Endodermal cell (in vitro differentiated cells): ENCODE measurements at regions not wholly inside any gene's neighbourhood (a gene's known extent, or its start where the extent isn't known, plus 50 kb on each side); places are given as distances from the start of the nearest gene placed in this dataset.
A peak's percentile ranks its signal among the peaks of the same experiment; 100 is the strongest.

Experiments
- DNase-seq: peaks from one replicate; pipeline ENCODE4 v3.0.0-alpha.2; 2017
- H3K27ac ChIP-seq: 2 replicates; pipeline ENCODE4 v1.5.1; 2013; ENCODE audit warnings: mild to moderate bottlenecking, low read depth, low read length, moderate library complexity
- H3K27me3 ChIP-seq: 2 replicates; pipeline ENCODE4 v1.6.1; 2013; ENCODE audit warnings: mild to moderate bottlenecking, low read length, moderate library complexity; ENCODE audit not compliant: insufficient read depth, control insufficient read depth, poor library complexity, severe bottlenecking
- H3K36me3 ChIP-seq: 2 replicates; pipeline ENCODE4 v1.7.0; 2013; ENCODE audit warnings: mild to moderate bottlenecking, low read length, moderate library complexity; ENCODE audit not compliant: control insufficient read depth, insufficient read depth
- H3K4me1 ChIP-seq: one replicate; pipeline ENCODE4 v1.7.0; 2013; ENCODE audit warnings: low read length; ENCODE audit not compliant: control insufficient read depth, insufficient read depth
- H3K4me3 ChIP-seq: 2 replicates; pipeline ENCODE4 v1.5.1; 2013; ENCODE audit warnings: mild to moderate bottlenecking, low read length, moderate library complexity
- H3K9ac ChIP-seq: 2 replicates; pipeline ENCODE4 v1.6.1; 2013; ENCODE audit warnings: mild to moderate bottlenecking, low read length, moderate library complexity; ENCODE audit not compliant: poor library complexity, severe bottlenecking; ENCODE audit errors: extremely low read depth
- H3K9me3 ChIP-seq: 2 replicates; pipeline ENCODE4 v1.6.1; 2013; ENCODE audit warnings: mild to moderate bottlenecking, low read length, moderate library complexity; ENCODE audit not compliant: control insufficient read depth
- H3K27ac Mint-ChIP-seq: 2 replicates; pipeline ENCODE4 v1.8.0; 2020; ENCODE audit warnings: mixed read lengths
- H3K27me3 Mint-ChIP-seq: 2 replicates; pipeline ENCODE4 v1.8.0; 2021; ENCODE audit warnings: mild to moderate bottlenecking, mixed read lengths; ENCODE audit not compliant: insufficient read depth
- H3K36me3 Mint-ChIP-seq: 2 replicates; pipeline ENCODE4 v1.8.0; 2020; ENCODE audit warnings: low read depth, mixed read lengths
- H3K4me1 Mint-ChIP-seq: 2 replicates; pipeline ENCODE4 v1.8.0; 2020; ENCODE audit warnings: mixed read lengths
- H3K4me3 Mint-ChIP-seq: 2 replicates; pipeline ENCODE4 v1.8.0; 2020; ENCODE audit warnings: mild to moderate bottlenecking, moderate library complexity, mixed read lengths
- H3K9me3 Mint-ChIP-seq: 2 replicates; pipeline ENCODE4 v1.8.0; 2020; ENCODE audit warnings: mild to moderate bottlenecking, mixed read lengths
- WGBS, 2 experiments: methylation state at CpG; one replicate each; pipeline versions ENCODE4 v1.1.5 to v1.1.7; 2013; ENCODE audit warnings: missing lambda C conversion rate in 2 of 2, mixed read lengths in 1 of 2; ENCODE audit not compliant: insufficient coverage in 1 of 2, insufficient read length in 1 of 2; 5-methylcytosine and 5-hydroxymethylcytosine counted together
- TF ChIP-seq, protein P1 (sequence below): fragments of 200-600 bp; sonication (generic); conservative IDR thresholded peaks from 2 replicates; pipeline ENCODE4 v1.5.0; 2021; ENCODE audit warnings: antibody characterized with exemption, mild to moderate bottlenecking

DNA sequence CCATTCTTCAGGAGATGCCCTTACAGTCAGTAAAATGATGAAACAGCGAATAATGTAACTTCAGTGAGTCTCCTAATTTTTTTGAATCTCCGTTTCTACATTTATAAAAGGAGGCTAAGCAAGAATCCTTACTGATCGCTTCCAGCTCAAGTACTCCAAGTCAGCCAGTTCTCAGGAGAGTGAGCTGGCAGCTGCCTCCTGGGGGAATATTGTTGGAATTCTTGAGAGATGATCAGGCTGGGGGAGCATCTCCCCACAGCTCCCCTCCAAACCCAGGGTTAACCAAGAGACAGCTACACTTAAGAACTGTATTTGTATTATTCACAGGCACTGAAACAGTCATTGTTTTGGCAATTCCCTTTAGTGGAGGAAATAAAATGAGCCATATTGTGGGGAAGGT is 89.1 kb upstream of the PCSK2 start:
- no peak for DNase-seq
- Mint-ChIP-seq H3K9me3 (no peaks in the 10 kb centered on the region), H3K4me1 (no peaks in the 10 kb centered on the region), H3K4me3 (no peak overlapping the region), H3K27me3 (no peaks in the 10 kb centered on the region), H3K27ac (no peak overlapping the region), H3K36me3 (no peaks in the 10 kb centered on the region)
- 92 to 96% methylated on average over 2 to 3 of the region's 3 CpGs for WGBS, 2 experiments
- TF ChIP-seq, protein P1, sequence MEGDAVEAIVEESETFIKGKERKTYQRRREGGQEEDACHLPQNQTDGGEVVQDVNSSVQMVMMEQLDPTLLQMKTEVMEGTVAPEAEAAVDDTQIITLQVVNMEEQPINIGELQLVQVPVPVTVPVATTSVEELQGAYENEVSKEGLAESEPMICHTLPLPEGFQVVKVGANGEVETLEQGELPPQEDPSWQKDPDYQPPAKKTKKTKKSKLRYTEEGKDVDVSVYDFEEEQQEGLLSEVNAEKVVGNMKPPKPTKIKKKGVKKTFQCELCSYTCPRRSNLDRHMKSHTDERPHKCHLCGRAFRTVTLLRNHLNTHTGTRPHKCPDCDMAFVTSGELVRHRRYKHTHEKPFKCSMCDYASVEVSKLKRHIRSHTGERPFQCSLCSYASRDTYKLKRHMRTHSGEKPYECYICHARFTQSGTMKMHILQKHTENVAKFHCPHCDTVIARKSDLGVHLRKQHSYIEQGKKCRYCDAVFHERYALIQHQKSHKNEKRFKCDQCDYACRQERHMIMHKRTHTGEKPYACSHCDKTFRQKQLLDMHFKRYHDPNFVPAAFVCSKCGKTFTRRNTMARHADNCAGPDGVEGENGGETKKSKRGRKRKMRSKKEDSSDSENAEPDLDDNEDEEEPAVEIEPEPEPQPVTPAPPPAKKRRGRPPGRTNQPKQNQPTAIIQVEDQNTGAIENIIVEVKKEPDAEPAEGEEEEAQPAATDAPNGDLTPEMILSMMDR: no peak
- Histone ChIP-seq H3K9me3 (no peaks in the 10 kb centered on the region), H3K27ac (no peak overlapping the region), H3K36me3 (no peaks in the 10 kb centered on the region), H3K4me1 (peaks cover 11% of the 10 kb centered on the region), H3K27me3 (no peaks in the 10 kb centered on the region), H3K9ac (no peak overlapping the region), H3K4me3 (peak overlapping the region; percentile 19)

DNA sequence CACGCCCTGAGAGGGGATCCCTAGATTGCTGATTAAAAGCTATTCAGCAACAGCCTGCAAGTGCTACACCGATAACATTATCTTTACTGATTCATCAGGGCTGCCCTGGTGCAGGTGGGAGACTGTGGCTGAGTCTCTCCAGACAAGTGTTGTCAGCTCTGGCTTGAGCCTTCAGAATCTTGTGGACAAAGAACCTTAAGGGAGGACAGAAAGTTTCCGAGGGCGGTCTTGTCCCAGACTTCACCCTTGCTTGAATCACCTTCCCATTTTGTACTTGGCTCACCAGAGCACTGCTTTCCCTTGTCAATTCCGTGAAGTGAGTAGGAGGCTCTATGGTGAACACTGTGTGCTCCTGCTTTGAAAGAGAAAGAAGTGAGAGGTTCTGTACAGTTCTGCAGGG is 88.6 kb upstream of the PCSK2 start:
- peak; percentile 51 for DNase-seq

DNA sequence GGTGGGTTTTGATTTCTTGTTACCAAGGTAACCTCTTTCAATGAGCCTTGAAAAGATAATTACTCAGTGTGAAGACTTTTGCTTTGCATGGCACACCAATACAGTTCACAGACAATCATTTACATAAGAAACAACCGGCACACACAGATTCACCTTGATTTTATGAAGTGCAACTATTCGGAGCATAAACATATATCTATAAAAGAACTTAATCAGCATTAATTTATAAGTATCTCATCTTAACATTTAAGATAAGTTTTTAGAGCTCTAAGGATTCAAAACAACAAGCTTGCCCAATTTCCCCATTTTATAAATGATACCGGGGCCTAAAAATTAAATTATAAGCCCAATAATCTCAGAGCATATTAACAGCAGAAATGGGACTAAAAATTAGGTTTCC is 85.9 kb upstream of the PCSK2 start:
- no peaks in the 10 kb centered on the region for H3K27me3 Mint-ChIP-seq
- H3K4me1 Mint-ChIP-seq: no peaks in the 10 kb centered on the region
- Histone ChIP-seq H3K4me1 (peaks cover 11% of the 10 kb centered on the region), H3K27me3 (no peaks in the 10 kb centered on the region), H3K27ac (no peak overlapping the region), H3K9ac (no peak overlapping the region), H3K36me3 (no peaks in the 10 kb centered on the region), H3K4me3 (no peak overlapping the region), H3K9me3 (no peaks in the 10 kb centered on the region)
- 83 to 95% methylated on average over 2 to 3 of the region's 3 CpGs for WGBS, 2 experiments
- no peak overlapping the region for H3K4me3 Mint-ChIP-seq
- TF ChIP-seq, protein P1: no peak
- no peaks in the 10 kb centered on the region for H3K9me3 Mint-ChIP-seq
- H3K27ac Mint-ChIP-seq: no peak overlapping the region
- no peaks in the 10 kb centered on the region for H3K36me3 Mint-ChIP-seq
- DNase-seq: no peak

More for the DNA sequence above, 88.6 kb upstream of the PCSK2 start:
- H3K36me3 ChIP-seq: no peaks in the 10 kb centered on the region
- no peak overlapping the region for H3K4me3 Mint-ChIP-seq
- H3K4me1 ChIP-seq: peaks cover 11% of the 10 kb centered on the region
- H3K27ac Mint-ChIP-seq: no peak overlapping the region
- TF ChIP-seq, protein P1: no peak
- H3K27me3 Mint-ChIP-seq: no peaks in the 10 kb centered on the region
- no peak overlapping the region for H3K9ac ChIP-seq
- H3K9me3 ChIP-seq: no peaks in the 10 kb centered on the region
- no peaks in the 10 kb centered on the region for H3K4me1 Mint-ChIP-seq
- no peaks in the 10 kb centered on the region for H3K9me3 Mint-ChIP-seq
- H3K27me3 ChIP-seq: no peaks in the 10 kb centered on the region
- no peaks in the 10 kb centered on the region for H3K36me3 Mint-ChIP-seq
- no peak overlapping the region for H3K27ac ChIP-seq
- 86 to 90% methylated on average over 2 to 5 of the region's 5 CpGs for WGBS, 2 experiments
- H3K4me3 ChIP-seq: peak overlapping the region; percentile 19
